Fibroblast of lung (primary cell): ENCODE measurements at regions not wholly inside any gene's neighbourhood (a gene's known extent, or its start where the extent isn't known, plus 50 kb on each side); places are given as distances from the start of the nearest gene placed in this dataset.
"Not testable (repeated sequence)": the region's sequence is repeated elsewhere in the genome, so short reads cannot be mapped to it uniquely, and the experiment has no call there.

ENCODE experiments used
- DNase-seq, 2 donors: peaks; one replicate each; pipeline versions ENCODE4 v3.0.0 to v3.0.0-alpha.2; 2010; ENCODE audit warnings: low read depth in 2 of 2
- H2AFZ ChIP-seq: 2 replicates; pipeline ENCODE4 v1.5.1; 2012; ENCODE audit warnings: low read length, control low read depth, inconsistent platforms
- H3K27ac ChIP-seq: 2 replicates; pipeline ENCODE4 v1.5.1; 2011; ENCODE audit warnings: low read length, control low read depth; ENCODE audit not compliant: insufficient read depth
- H3K27me3 ChIP-seq: 2 replicates; pipeline ENCODE4 v1.5.1; 2011; ENCODE audit warnings: mild to moderate bottlenecking, low read length; ENCODE audit not compliant: control insufficient read depth, insufficient read depth
- H3K36me3 ChIP-seq: 2 replicates; pipeline ENCODE4 v1.5.1; 2011; ENCODE audit warnings: low read length; ENCODE audit not compliant: control insufficient read depth, insufficient read depth
- H3K4me1 ChIP-seq: 2 replicates; pipeline ENCODE4 v1.5.1; 2011; ENCODE audit warnings: low read length; ENCODE audit not compliant: control insufficient read depth, insufficient read depth; ENCODE audit errors: extremely low read depth
- H3K4me2 ChIP-seq: 2 replicates; pipeline ENCODE4 v1.5.1; 2011; ENCODE audit warnings: low read length, control low read depth; ENCODE audit not compliant: insufficient read depth; ENCODE audit errors: extremely low read depth
- H3K4me3 ChIP-seq, 4 experiments: fragments of 200-600 bp in 1 of 4; sonication (generic) in 1 of 4; replicated peaks in 1 of 4; 2 replicates each; pipeline ENCODE4 v1.5.1; 2011 to 2016; ENCODE audit warnings: low read length in 4 of 4, low read depth in 3 of 4, mild to moderate bottlenecking in 3 of 4, control low read depth in 2 of 4, inconsistent platforms in 1 of 4, mixed read lengths in 1 of 4; ENCODE audit not compliant: insufficient read depth in 1 of 4; ENCODE audit errors: control extremely low read depth in 1 of 4
- H3K79me2 ChIP-seq: 2 replicates; pipeline ENCODE4 v1.5.1; 2012; ENCODE audit warnings: mild to moderate bottlenecking, low read length, inconsistent platforms; ENCODE audit not compliant: control insufficient read depth, insufficient read depth
- H3K9ac ChIP-seq: 2 replicates; pipeline ENCODE4 v1.5.1; 2011; ENCODE audit warnings: mild to moderate bottlenecking, low read length, control low read depth; ENCODE audit not compliant: insufficient read depth
- H3K9me3 ChIP-seq: 2 replicates; pipeline ENCODE4 v1.5.1; 2012; ENCODE audit warnings: low read depth, low read length; ENCODE audit not compliant: control insufficient read depth, insufficient read depth
- H4K20me1 ChIP-seq: 2 replicates; pipeline ENCODE4 v1.5.1; 2011; ENCODE audit warnings: low read length; ENCODE audit not compliant: control insufficient read depth, insufficient read depth; ENCODE audit errors: extremely low read depth
- CTCF ChIP-seq, 2 donors: IDR thresholded peaks in 1 of 2; conservative IDR thresholded peaks in 1 of 2; 1 replicate in 1 of 2; 2 replicates in 1 of 2; pipeline ENCODE4 v1.5.1; 2011 to 2012; ENCODE audit warnings: low read length in 2 of 2, control low read depth in 1 of 2, inconsistent platforms in 1 of 2, low read depth in 1 of 2, mild to moderate bottlenecking in 1 of 2
- EZH2 ChIP-seq: IDR thresholded peaks from 2 replicates; pipeline ENCODE4 v1.5.1; 2012; ENCODE audit warnings: low read length, control low read depth, mild to moderate bottlenecking; ENCODE audit errors: missing control alignments

- Histone ChIP-seq H3K27ac (no peak overlapping the region), H3K4me1 (no peaks in the 10 kb centered on the region), H3K4me2 (no peak overlapping the region), H3K9me3 (no peaks in the 10 kb centered on the region), H3K27me3 (no peaks in the 10 kb centered on the region), H3K4me3 (no peak overlapping the region), H2AFZ (no peak overlapping the region), H3K79me2 (no peaks in the 10 kb centered on the region), H4K20me1 (no peaks in the 10 kb centered on the region), H3K9ac (no peak overlapping the region), H3K36me3 (no peaks in the 10 kb centered on the region)
- no peak for DNase-seq
- no peak for TF ChIP-seq CTCF (conservative IDR thresholded peaks at IDR 0.05 in 1 of 2, IDR thresholded peaks at IDR 0.05 in 1 of 2; ENCODE audit: low read depth in 1 of 2, low read length in 2 of 2)
- TF ChIP-seq EZH2 = no peak
Measured at GRCh38 chr21:15968776-15969310, 239.1 kb downstream of the USP25 start.

- peak in 1 of 2 donors; percentile 6 for DNase-seq
- Histone ChIP-seq H3K9ac (no peak overlapping the region), H3K79me2 (no peaks in the 10 kb centered on the region), H3K4me1 (no peaks in the 10 kb centered on the region), H3K27me3 (no peaks in the 10 kb centered on the region), H3K4me3 (no peak overlapping the region), H3K4me2 (no peak overlapping the region), H2AFZ (no peak overlapping the region), H3K27ac (no peak overlapping the region), H3K36me3 (no peaks in the 10 kb centered on the region), H3K9me3 (no peaks in the 10 kb centered on the region), H4K20me1 (no peaks in the 10 kb centered on the region)
- no peak for TF ChIP-seq EZH2
- peak; percentile 27 to 49 for TF ChIP-seq CTCF (conservative IDR thresholded peaks at IDR 0.05 in 1 of 2, IDR thresholded peaks at IDR 0.05 in 1 of 2; ENCODE audit: low read depth in 1 of 2, low read length in 2 of 2)
Measured at GRCh38 chr21:15976807-15977206, 247.0 kb downstream of the USP25 start.

GRCh38 chr21:15978215-15978738 is 248.5 kb downstream of the USP25 start:
- no peak overlapping the region for H3K4me3 ChIP-seq
- peak in 1 of 2 donors; percentile 95 for DNase-seq
- no peak overlapping the region for H3K4me2 ChIP-seq
- TF ChIP-seq CTCF (conservative IDR thresholded peaks at IDR 0.05 in 1 of 2, IDR thresholded peaks at IDR 0.05 in 1 of 2; ENCODE audit: low read depth in 1 of 2, low read length in 2 of 2) (no peak), EZH2 (no peak)
- no peak overlapping the region for H3K27ac ChIP-seq
- no peak overlapping the region for H3K9ac ChIP-seq
- no peaks in the 10 kb centered on the region for H3K4me1 ChIP-seq
- no peaks in the 10 kb centered on the region for H3K9me3 ChIP-seq
- H3K36me3 ChIP-seq = no peaks in the 10 kb centered on the region
- no peaks in the 10 kb centered on the region for H3K27me3 ChIP-seq
- H3K79me2 ChIP-seq = no peaks in the 10 kb centered on the region
- no peak overlapping the region for H2AFZ ChIP-seq
- no peaks in the 10 kb centered on the region for H4K20me1 ChIP-seq

- H4K20me1 ChIP-seq, H3K27ac ChIP-seq, H3K4me1 ChIP-seq, H3K9ac ChIP-seq, DNase-seq, H2AFZ ChIP-seq, H3K79me2 ChIP-seq, H3K4me3 ChIP-seq, H3K4me2 ChIP-seq, H3K36me3 ChIP-seq, H3K27me3 ChIP-seq, H3K9me3 ChIP-seq: not testable (repeated sequence)
Measured at GRCh38 chr21:15979493-15979892, 249.7 kb downstream of the USP25 start.
